Natural killer cell treated with Interleukin-12 subunit alpha and Interleukin-12 subunit beta and Interleukin-15 and Interleukin-18, amount 100 ng/mL, for 72 hours (primary cell): ENCODE measurements at regions not wholly inside any gene's neighbourhood (a gene's known extent, or its start where the extent isn't known, plus 50 kb on each side); places are given as distances from the start of the nearest gene placed in this dataset.

ENCODE experiments used
- ATAC-seq, 2 donors: fragments of 150-1000 bp; cut with Tn5 transposase in 1 of 2; sonication (Bioruptor Pico), chemical (Tn5 transposase) in 1 of 2; 2 replicates each; pipeline ENCODE4 v1.10.0; 2021
- DNase-seq: peaks from one replicate; pipeline ENCODE4 v3.0.0; 2022; ENCODE audit warnings: low spot score
- H3K27ac Mint-ChIP-seq, 2 donors: 1 replicate in 1 of 2; 2 replicates in 1 of 2; pipeline ENCODE4 v1.8.0; 2022; ENCODE audit warnings: mixed read lengths in 2 of 2, mild to moderate bottlenecking in 1 of 2, moderate library complexity in 1 of 2
- H3K27me3 Mint-ChIP-seq, 2 donors: 1 replicate in 1 of 2; 2 replicates in 1 of 2; pipeline ENCODE4 v1.8.0; 2022; ENCODE audit warnings: mixed read lengths in 2 of 2
- H3K36me3 Mint-ChIP-seq: one replicate; pipeline ENCODE4 v1.8.0; 2022; ENCODE audit warnings: mixed read lengths
- H3K4me1 Mint-ChIP-seq, 2 donors: 1 replicate in 1 of 2; 2 replicates in 1 of 2; pipeline ENCODE4 v1.8.0; 2022; ENCODE audit warnings: low read depth in 2 of 2, mixed read lengths in 2 of 2, mild to moderate bottlenecking in 1 of 2
- H3K4me3 Mint-ChIP-seq: one replicate; pipeline ENCODE4 v1.8.0; 2022; ENCODE audit warnings: mixed read lengths
- H3K9me3 Mint-ChIP-seq: 2 replicates; pipeline ENCODE4 v1.8.0; 2022; ENCODE audit warnings: mixed read lengths

DNA sequence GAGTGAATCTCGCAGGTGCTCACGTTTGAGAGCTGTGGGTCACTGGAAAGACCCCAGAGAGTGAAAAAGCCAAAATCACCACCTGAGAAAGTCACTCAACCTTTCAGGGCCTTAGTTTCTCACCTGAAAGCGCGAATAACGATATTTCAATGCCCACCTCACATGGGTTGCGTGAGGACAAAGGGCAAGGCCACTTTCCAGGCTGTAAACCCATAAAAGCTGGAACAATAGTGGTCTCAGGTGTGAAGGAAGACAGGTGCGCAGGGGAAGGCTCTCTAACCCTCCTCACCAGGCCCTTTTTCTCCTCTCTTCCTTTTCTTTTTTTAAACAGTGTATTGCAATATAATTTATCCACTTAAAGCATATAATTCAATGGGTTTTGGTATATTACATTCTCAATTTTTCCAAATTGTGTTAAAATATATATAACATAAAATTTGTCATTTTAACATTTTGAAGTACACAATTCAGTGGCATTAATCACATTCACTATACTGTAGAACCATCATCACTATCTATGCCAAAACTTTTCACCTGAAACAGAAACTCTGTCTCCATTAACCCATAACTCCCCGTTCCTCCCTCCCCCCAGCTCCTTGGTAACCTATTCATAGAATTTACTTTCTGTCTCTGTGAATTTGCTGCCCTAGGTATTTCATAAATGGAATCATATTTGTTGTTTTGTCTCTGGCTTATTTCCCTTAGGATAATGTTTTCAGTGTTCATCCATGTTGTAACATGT, 118.4 kb upstream of the TNR start:
- ATAC-seq (no peak), DNase-seq (no peak)
- Mint-ChIP-seq H3K36me3 (no peaks in the 10 kb centered on the region), H3K27ac (no peak overlapping the region), H3K27me3 (peaks cover 3 to 13% of the 10 kb centered on the region in 2 donors), H3K4me1 (no peaks in the 10 kb centered on the region), H3K4me3 (no peak overlapping the region), H3K9me3 (no peaks in the 10 kb centered on the region)

GRCh38 chr1:175857756-175858155, 114.4 kb upstream of the TNR start:
- DNase-seq = no peak
- no peak overlapping the region for H3K27ac Mint-ChIP-seq
- H3K36me3 Mint-ChIP-seq = no peaks in the 10 kb centered on the region
- no peaks in the 10 kb centered on the region for H3K4me1 Mint-ChIP-seq
- no peak overlapping the region for H3K4me3 Mint-ChIP-seq
- no peak for ATAC-seq
- no peaks in the 10 kb centered on the region for H3K9me3 Mint-ChIP-seq
- peaks cover 8 to 14% of the 10 kb centered on the region in 2 donors for H3K27me3 Mint-ChIP-seq

DNA sequence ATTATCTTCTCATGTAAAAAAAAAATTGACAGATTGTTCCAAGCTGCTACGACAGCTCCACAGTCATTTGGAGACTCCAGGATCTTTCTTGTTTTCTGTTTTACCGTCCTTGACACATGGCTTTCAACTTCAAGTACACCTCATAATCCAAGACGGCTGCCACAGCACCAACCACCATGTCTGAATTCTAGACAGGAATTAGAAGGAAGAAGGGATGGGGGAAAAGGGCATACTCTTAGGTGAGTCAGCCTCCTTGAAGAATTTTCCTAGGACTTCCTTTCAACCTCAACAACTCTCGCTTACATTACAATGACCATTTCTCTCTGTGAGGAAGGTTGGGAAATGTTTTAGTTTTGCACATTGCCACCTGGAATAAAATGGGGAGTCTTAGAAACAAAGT, 110.3 kb upstream of the TNR start:
- DNase-seq (no peak), ATAC-seq (no peak)
- H3K27ac Mint-ChIP-seq = no peak overlapping the region
- no peaks in the 10 kb centered on the region for H3K36me3 Mint-ChIP-seq
- no peaks in the 10 kb centered on the region for H3K9me3 Mint-ChIP-seq
- H3K4me3 Mint-ChIP-seq = no peak overlapping the region
- peaks cover 12 to 32% of the 10 kb centered on the region in 2 donors for H3K27me3 Mint-ChIP-seq
- no peaks in the 10 kb centered on the region for H3K4me1 Mint-ChIP-seq

DNA sequence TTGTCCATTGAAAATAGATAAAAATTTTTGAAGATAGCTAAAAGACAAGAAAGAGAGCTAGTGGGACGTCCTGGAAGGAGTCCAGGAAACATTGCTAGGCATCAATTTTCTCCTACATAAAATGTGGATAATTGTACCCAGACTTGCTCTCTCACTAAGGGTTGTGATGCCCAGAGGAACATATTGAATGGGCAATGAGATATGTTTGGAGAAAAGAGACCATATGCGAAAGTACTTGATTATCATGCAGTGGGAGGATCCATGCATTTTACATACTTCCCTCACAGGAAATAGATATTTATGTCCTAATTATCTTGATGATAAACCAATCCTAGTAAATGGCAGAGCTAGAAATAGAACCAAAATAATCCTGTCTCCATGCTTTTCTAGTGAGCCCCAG, 108.4 kb upstream of the TNR start:
- H3K9me3 Mint-ChIP-seq = no peaks in the 10 kb centered on the region
- no peak overlapping the region for H3K4me3 Mint-ChIP-seq
- H3K27me3 Mint-ChIP-seq = peaks cover 11 to 49% of the 10 kb centered on the region in 2 donors

DNA sequence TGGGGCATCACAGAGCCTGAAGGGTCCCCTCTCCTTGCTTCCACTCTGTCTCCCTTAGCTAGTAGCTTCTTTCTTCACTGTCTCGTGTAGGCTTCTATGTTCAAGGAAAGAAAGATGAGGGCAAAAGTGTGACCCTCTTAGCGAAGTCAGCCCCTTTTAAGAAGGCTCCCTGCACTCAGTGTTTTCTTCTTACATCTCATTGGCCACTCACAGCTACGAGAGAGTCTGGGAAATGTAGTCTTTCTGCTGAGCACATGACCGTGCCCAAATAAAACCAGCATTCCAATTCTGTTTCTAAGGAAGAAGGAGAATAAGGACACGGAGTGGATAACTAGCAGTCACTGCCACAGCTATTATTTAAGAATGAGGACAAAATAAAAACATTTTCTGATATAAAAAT, 104.9 kb upstream of the TNR start:
- peaks cover 3% of the 10 kb centered on the region for H3K9me3 Mint-ChIP-seq
- no peak overlapping the region for H3K27ac Mint-ChIP-seq
- ATAC-seq = no peak
- H3K27me3 Mint-ChIP-seq = peaks cover 16 to 52% of the 10 kb centered on the region in 2 donors
- no peak for DNase-seq
- no peak overlapping the region for H3K4me3 Mint-ChIP-seq
- no peaks in the 10 kb centered on the region for H3K4me1 Mint-ChIP-seq
- no peaks in the 10 kb centered on the region for H3K36me3 Mint-ChIP-seq

More for the DNA sequence above, 108.4 kb upstream of the TNR start:
- Mint-ChIP-seq H3K27ac (no peak overlapping the region), H3K4me1 (no peaks in the 10 kb centered on the region), H3K36me3 (no peaks in the 10 kb centered on the region)
- ATAC-seq (no peak), DNase-seq (no peak)

DNA sequence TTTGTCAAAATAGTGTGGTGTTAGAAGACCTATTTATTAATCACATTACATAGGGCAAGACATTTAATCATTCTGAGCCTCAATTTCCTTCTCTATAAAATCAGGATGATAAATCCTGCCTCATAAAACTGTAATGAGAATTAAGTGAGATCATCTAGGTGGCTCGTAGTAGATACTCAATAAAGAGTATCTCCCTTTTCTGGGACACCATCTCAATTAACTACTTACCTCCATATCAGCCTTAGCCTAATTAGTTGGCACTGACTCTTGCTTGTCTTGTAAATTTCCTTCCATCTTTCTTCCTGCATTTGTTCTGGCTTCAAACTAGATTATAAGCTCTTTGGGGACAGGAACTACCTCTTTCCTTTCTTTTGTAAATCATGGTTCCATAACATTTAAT, 102.6 kb upstream of the TNR start:
- no peak overlapping the region for H3K4me3 Mint-ChIP-seq
- DNase-seq (no peak), ATAC-seq (no peak)
- H3K9me3 Mint-ChIP-seq = peaks cover 3% of the 10 kb centered on the region
- H3K27ac Mint-ChIP-seq = no peak overlapping the region
- H3K27me3 Mint-ChIP-seq = peaks cover 24 to 62% of the 10 kb centered on the region in 2 donors
- no peaks in the 10 kb centered on the region for H3K36me3 Mint-ChIP-seq
- no peaks in the 10 kb centered on the region for H3K4me1 Mint-ChIP-seq

- DNase-seq = no peak
- Mint-ChIP-seq H3K4me3 (no peak overlapping the region), H3K4me1 (no peaks in the 10 kb centered on the region), H3K36me3 (no peaks in the 10 kb centered on the region), H3K27ac (no peak overlapping the region), H3K27me3 (peaks cover 22 to 58% of the 10 kb centered on the region in 2 donors), H3K9me3 (peaks cover 3% of the 10 kb centered on the region)
- ATAC-seq = no peak
These were observed 101.9 kb upstream of the TNR start for GRCh38 chr1:175845338-175845737.

DNA sequence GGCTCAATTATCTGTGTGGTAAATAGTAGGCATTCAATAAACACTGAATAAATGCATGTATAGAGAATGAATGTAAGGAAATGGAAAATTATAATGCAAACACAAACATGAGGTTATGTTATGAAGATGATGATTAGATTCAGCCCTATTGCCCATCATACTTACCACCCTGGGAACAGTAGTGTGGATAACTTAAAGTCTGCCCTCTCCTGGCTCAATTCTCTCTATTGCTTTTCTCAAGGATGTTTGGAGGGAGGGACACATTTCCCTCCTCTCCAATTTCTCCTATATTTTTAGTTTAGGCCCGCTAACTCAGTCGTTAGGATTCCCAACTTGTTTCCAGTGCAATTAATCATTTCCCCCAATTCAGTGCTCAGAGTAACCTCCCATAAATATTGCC, 101.5 kb upstream of the TNR start:
- ATAC-seq (no peak), DNase-seq (no peak)
- H3K27me3 Mint-ChIP-seq = peaks cover 25 to 62% of the 10 kb centered on the region in 2 donors
- no peaks in the 10 kb centered on the region for H3K36me3 Mint-ChIP-seq
- no peak overlapping the region for H3K4me3 Mint-ChIP-seq
- no peaks in the 10 kb centered on the region for H3K4me1 Mint-ChIP-seq
- no peak overlapping the region for H3K27ac Mint-ChIP-seq
- H3K9me3 Mint-ChIP-seq = peaks cover 3% of the 10 kb centered on the region

DNA sequence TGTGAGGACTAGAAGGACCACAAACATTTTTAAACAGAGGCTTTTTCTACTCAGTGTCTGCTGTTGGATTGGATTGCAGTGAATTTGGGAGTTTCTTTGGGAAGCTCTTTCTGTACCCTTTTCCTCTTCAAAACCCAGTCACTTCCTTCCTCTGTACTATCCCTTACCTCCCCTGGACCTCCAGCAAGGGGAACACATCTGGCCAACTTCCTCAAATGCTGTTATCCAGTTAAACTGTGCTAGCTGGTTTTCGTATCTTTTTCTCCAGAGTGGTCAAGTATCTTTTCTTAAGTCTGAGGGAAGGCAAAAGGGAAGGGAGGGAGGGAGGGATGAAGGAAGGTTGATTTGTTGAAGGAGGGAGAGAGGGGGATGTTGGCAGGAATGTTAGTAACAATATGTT, 99.2 kb upstream of the TNR start:
- Mint-ChIP-seq H3K27ac (no peak overlapping the region), H3K4me1 (no peaks in the 10 kb centered on the region)
- ATAC-seq = no peak

DNA sequence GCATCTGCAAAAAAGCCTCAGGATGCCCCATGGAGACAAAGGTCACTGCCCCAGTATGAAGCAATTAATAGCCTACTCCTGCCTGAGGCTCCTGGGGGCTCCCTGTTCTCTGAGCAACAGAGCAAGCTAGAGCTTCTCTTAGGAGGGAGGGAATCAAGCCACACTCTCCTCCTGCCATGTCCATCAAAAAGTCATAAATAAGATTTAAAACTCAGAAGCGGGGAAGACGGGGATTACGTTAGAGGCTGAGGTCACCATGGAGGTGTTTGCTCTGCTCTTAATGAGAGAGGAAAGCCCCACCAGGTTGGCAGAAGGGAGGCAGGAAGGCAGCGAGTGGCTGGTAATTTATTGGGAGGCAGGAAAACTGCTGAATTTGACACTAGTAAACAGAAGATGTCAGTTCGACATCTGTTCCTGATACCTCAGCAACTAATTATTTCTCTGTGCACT, 98.4 kb upstream of the TNR start:
- DNase-seq = no peak
- Mint-ChIP-seq H3K36me3 (no peaks in the 10 kb centered on the region), H3K9me3 (peaks cover 3% of the 10 kb centered on the region), H3K27me3 (peaks cover 27 to 42% of the 10 kb centered on the region in 2 donors), H3K4me1 (no peaks in the 10 kb centered on the region), H3K4me3 (no peak overlapping the region), H3K27ac (no peak overlapping the region)
- ATAC-seq = no peak

More for the DNA sequence above, 99.2 kb upstream of the TNR start:
- peaks cover 3% of the 10 kb centered on the region for H3K9me3 Mint-ChIP-seq
- DNase-seq = no peak
- H3K27me3 Mint-ChIP-seq = peaks cover 29 to 50% of the 10 kb centered on the region in 2 donors
- H3K4me3 Mint-ChIP-seq = no peak overlapping the region
- no peaks in the 10 kb centered on the region for H3K36me3 Mint-ChIP-seq

GRCh38 chr1:175840787-175841186, 97.4 kb upstream of the TNR start:
- Mint-ChIP-seq H3K27me3 (peaks cover 25 to 35% of the 10 kb centered on the region in 2 donors), H3K4me3 (no peak overlapping the region), H3K36me3 (no peaks in the 10 kb centered on the region), H3K4me1 (no peaks in the 10 kb centered on the region), H3K27ac (no peak overlapping the region), H3K9me3 (peaks cover 3% of the 10 kb centered on the region)
- ATAC-seq (no peak), DNase-seq (no peak)

GRCh38 chr1:175839779-175840669, 96.6 kb upstream of the TNR start:
- H3K4me3 Mint-ChIP-seq = no peak overlapping the region
- ATAC-seq (peak in 1 of 2 donors; percentile 13), DNase-seq (no peak)
- no peaks in the 10 kb centered on the region for H3K4me1 Mint-ChIP-seq
- peaks cover 3% of the 10 kb centered on the region for H3K9me3 Mint-ChIP-seq
- no peaks in the 10 kb centered on the region for H3K36me3 Mint-ChIP-seq
- H3K27ac Mint-ChIP-seq = no peak overlapping the region
- H3K27me3 Mint-ChIP-seq = peaks cover 22 to 27% of the 10 kb centered on the region in 2 donors

DNA sequence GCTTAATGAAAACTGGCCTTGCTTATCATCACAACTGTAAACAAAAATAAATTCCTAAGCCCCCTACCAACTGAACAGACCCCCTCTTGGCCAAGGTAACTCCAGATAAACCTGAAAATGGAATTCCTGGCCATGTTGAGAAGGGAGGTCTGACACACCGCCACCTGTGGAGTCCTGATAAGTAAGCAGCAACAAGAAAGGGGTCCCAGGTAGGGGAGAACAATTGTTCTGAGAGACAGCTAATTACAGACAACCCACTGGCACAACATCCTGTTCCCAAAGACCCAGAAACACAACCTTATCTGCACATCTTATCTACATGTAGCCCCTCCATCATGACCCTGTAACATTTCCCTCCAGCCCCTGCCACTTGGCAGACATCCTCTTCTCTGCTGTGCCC, 91.2 kb upstream of the TNR start:
- Mint-ChIP-seq H3K36me3 (no peaks in the 10 kb centered on the region), H3K27me3 (peaks cover 9 to 12% of the 10 kb centered on the region in 2 donors), H3K9me3 (no peaks in the 10 kb centered on the region), H3K4me3 (no peak overlapping the region), H3K27ac (no peak overlapping the region), H3K4me1 (no peaks in the 10 kb centered on the region)
- ATAC-seq (no peak), DNase-seq (no peak)

DNA sequence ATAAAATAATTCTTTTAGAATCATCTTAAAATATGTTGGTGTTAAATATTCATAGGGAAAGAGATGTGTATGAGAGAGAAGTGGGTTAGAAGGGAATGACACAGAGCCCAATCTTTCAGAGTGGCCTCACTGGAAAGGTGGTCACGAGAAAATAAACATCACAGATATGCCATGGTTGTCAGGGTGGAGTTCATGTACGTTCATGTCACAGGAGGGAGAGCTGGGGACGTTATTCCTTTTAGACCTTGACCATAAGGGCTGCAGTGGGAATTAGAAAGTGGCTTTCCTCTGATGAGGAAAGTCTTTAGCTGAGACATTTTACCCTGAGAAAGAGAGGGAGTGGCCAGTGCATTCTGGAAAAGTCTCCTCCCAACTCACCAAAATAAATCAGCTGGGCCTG, 90.6 kb upstream of the TNR start:
- ATAC-seq (no peak), DNase-seq (no peak)
- H3K4me1 Mint-ChIP-seq = no peaks in the 10 kb centered on the region
- H3K9me3 Mint-ChIP-seq = no peaks in the 10 kb centered on the region
- H3K36me3 Mint-ChIP-seq = no peaks in the 10 kb centered on the region
- H3K27me3 Mint-ChIP-seq = peaks cover 6 to 7% of the 10 kb centered on the region in 2 donors
- no peak overlapping the region for H3K27ac Mint-ChIP-seq
- H3K4me3 Mint-ChIP-seq = no peak overlapping the region
